Adrenal gland (tissue), 9 donors: ENCODE measurements at regions not wholly inside any gene's neighbourhood (a gene's known extent, or its start where the extent isn't known, plus 50 kb on each side); places are given as distances from the start of the nearest gene placed in this dataset.
A peak's percentile ranks its signal among the peaks of the same experiment; 100 is the strongest.

Experiments
- DNase-seq, 7 donors: peaks; one replicate each; pipeline ENCODE4 v3.0.0-alpha.2; 2019 to 2020
- H3K27ac ChIP-seq, 5 donors: fragments of 200-600 bp; sonication (generic) in 4 of 5; 1 replicate in 3 of 5; 2 replicates in 2 of 5; pipeline versions ENCODE4 v1.5.1 to v1.8.0; 2016 to 2020; ENCODE audit warnings: mild to moderate bottlenecking in 1 of 5
- H3K27me3 ChIP-seq: fragments of 200-600 bp; 2 replicates; pipeline ENCODE4 v1.8.0; 2021
- H3K36me3 ChIP-seq, 2 donors: fragments of 200-600 bp; replicated peaks in 1 of 2; 1 replicate in 1 of 2; 2 replicates in 1 of 2; pipeline versions ENCODE4 v1.5.1 to v1.8.0; 2018 to 2022
- H3K4me1 ChIP-seq, 2 donors: fragments of 200-600 bp; replicated peaks in 1 of 2; 1 replicate in 1 of 2; 2 replicates in 1 of 2; pipeline versions ENCODE4 v1.5.1 to v1.8.0; 2018 to 2021
- H3K4me3 ChIP-seq, 4 donors: fragments of 200-600 bp; sonication (generic) in 3 of 4; one replicate each; pipeline ENCODE4 v1.5.1; 2016 to 2018
- H3K9me3 ChIP-seq, 3 donors: fragments of 200-600 bp; sonication (generic) in 1 of 3; replicated peaks in 1 of 3; 1 replicate in 2 of 3; 2 replicates in 1 of 3; pipeline versions ENCODE4 v1.5.1 to v1.8.0; 2016 to 2021
- CTCF ChIP-seq, 6 experiments: fragments of 450-650 bp in 4 of 6; fragments of 200-600 bp in 2 of 6; sonication (generic) in 1 of 6; IDR thresholded peaks; 1 replicate in 5 of 6; 2 replicates in 1 of 6; pipeline versions ENCODE4 v1.5.1 to v1.8.0; 2016 to 2021; ENCODE audit warnings: antibody characterized with exemption in 6 of 6, mild to moderate bottlenecking in 2 of 6, moderate library complexity in 1 of 6
- POLR2A ChIP-seq, 2 donors: fragments of 450-650 bp; IDR thresholded peaks; one replicate each; pipeline ENCODE4 v1.6.1; 2017; ENCODE audit warnings: antibody characterized with exemption in 2 of 2, mild to moderate bottlenecking in 2 of 2, moderate library complexity in 1 of 2
- WGBS, 4 donors: extraction: QIAGEN DNeasy Blood & Tissue Kit in 2 of 4; methylation state at CpG; one replicate each; pipeline versions ENCODE4 v1.1.5 to v1.1.7; 2013 to 2017; 5-methylcytosine and 5-hydroxymethylcytosine counted together
- intact Hi-C, 2 donors: fragments of 100-400 bp; cut with DNase I; formaldehyde crosslinking; loops; one replicate each; pipeline versions ENCODE4 v1.14.1 to v1.15.0; 2022 to 2023
- donor health status: healthy with polysubstance abuse.
- donor health status: Bipolar disorder and iron deficiency.
- donor health status: DM: yes; HTN: yes; CAD: no.
- donor health status: DM: no; HTN: no; CAD: no.
- donor health status: DM: no; HTN: no; CAD: no.

- Histone ChIP-seq H3K27ac (no peak overlapping the region), H3K36me3 (no peaks in the 10 kb centered on the region), H3K4me1 (no peaks in the 10 kb centered on the region), H3K27me3 (no peaks in the 10 kb centered on the region), H3K9me3 (no peaks in the 10 kb centered on the region), H3K4me3 (no peak overlapping the region)
- WGBS, 4 donors = 72 to 85% (median 79%) methylated on average over 5 of the region's 5 CpGs
- intact Hi-C loops = no loop called here
- DNase-seq = no peak
- no peak for TF ChIP-seq POLR2A (IDR thresholded peaks at IDR 0.05)
- no peak for TF ChIP-seq CTCF (IDR thresholded peaks at IDR 0.05)
Observed at GRCh38 chr14:89566180-89566579, 149.1 kb upstream of the FOXN3 start.

- Histone ChIP-seq H3K9me3 (no peaks in the 10 kb centered on the region), H3K36me3 (no peaks in the 10 kb centered on the region), H3K27ac (no peak overlapping the region), H3K27me3 (no peaks in the 10 kb centered on the region), H3K4me1 (no peaks in the 10 kb centered on the region), H3K4me3 (no peak overlapping the region)
- 82 to 88% (median 86%) methylated on average over 5 of the region's 5 CpGs for WGBS, 4 donors
- intact Hi-C loops = no loop called here
- no peak for DNase-seq
- TF ChIP-seq POLR2A (IDR thresholded peaks at IDR 0.05) (no peak), CTCF (IDR thresholded peaks at IDR 0.05) (no peak)
Observed at GRCh38 chr14:89565607-89566006, 148.6 kb upstream of the FOXN3 start.

- no peaks in the 10 kb centered on the region for H3K36me3 ChIP-seq
- no peak overlapping the region for H3K4me3 ChIP-seq
- H3K27ac ChIP-seq = no peak overlapping the region
- no peaks in the 10 kb centered on the region for H3K9me3 ChIP-seq
- intact Hi-C loops = no loop called here
- TF ChIP-seq POLR2A (IDR thresholded peaks at IDR 0.05) (no peak), CTCF (IDR thresholded peaks at IDR 0.05) (no peak)
- no peaks in the 10 kb centered on the region for H3K4me1 ChIP-seq
- 88 to 89% (median 89%) methylated on average over 5 of the region's 5 CpGs for WGBS, 4 donors
- H3K27me3 ChIP-seq = no peaks in the 10 kb centered on the region
- DNase-seq = peak in 1 of 7 donors; percentile 30
Observed at GRCh38 chr14:89564989-89565388, 148.0 kb upstream of the FOXN3 start.

- DNase-seq = peak in 1 of 7 donors; percentile 6
- H3K27me3 ChIP-seq = no peaks in the 10 kb centered on the region
- WGBS, 4 donors = 74 to 85% (median 80%) methylated on average over 12 of the region's 12 CpGs
- intact Hi-C loops = no loop called here
- H3K9me3 ChIP-seq = no peaks in the 10 kb centered on the region
- no peak overlapping the region for H3K27ac ChIP-seq
- no peaks in the 10 kb centered on the region for H3K36me3 ChIP-seq
- no peaks in the 10 kb centered on the region for H3K4me1 ChIP-seq
- TF ChIP-seq CTCF (IDR thresholded peaks at IDR 0.05) (no peak), POLR2A (IDR thresholded peaks at IDR 0.05) (no peak)
- no peak overlapping the region for H3K4me3 ChIP-seq
Observed at GRCh38 chr14:89564286-89564957, 147.4 kb upstream of the FOXN3 start.
